Panc1 (cell line): ENCODE measurements at regions not wholly inside any gene's neighbourhood (a gene's known extent, or its start where the extent isn't known, plus 50 kb on each side); places are given as distances from the start of the nearest gene placed in this dataset.

Experiments used
- POLR2AphosphoS5 ChIP-seq: IDR thresholded peaks from 2 replicates; pipeline ENCODE4 v1.6.1; 2012; ENCODE audit warnings: mild to moderate bottlenecking, low read depth, low read length, moderate library complexity
- TF ChIP-seq, protein P1 (sequence below): fragments of 450-650 bp; IDR thresholded peaks from 2 replicates; pipeline ENCODE4 v1.5.1; 2017; ENCODE audit warnings: mild to moderate bottlenecking

DNA sequence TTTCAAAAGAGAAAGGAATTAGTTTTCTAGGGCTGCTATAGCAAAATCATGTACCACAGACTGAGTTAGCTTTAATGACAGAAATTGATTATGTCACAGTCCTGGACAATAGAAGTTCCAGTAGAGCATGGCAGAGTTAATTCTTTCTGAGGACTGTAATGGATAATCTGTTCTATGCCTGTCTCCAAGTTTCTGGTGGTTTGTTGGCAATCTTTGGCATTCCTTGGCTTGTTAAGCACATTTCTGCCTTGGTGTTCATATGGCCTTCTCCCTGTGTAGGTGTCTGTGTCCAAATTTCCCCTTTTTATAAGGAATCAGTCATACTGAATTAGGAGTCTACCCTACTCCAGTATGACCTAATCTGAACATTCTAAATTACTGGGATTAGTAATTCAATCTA lies 336.1 kb upstream of the PABPC4L start:
- TF ChIP-seq, protein P1, sequence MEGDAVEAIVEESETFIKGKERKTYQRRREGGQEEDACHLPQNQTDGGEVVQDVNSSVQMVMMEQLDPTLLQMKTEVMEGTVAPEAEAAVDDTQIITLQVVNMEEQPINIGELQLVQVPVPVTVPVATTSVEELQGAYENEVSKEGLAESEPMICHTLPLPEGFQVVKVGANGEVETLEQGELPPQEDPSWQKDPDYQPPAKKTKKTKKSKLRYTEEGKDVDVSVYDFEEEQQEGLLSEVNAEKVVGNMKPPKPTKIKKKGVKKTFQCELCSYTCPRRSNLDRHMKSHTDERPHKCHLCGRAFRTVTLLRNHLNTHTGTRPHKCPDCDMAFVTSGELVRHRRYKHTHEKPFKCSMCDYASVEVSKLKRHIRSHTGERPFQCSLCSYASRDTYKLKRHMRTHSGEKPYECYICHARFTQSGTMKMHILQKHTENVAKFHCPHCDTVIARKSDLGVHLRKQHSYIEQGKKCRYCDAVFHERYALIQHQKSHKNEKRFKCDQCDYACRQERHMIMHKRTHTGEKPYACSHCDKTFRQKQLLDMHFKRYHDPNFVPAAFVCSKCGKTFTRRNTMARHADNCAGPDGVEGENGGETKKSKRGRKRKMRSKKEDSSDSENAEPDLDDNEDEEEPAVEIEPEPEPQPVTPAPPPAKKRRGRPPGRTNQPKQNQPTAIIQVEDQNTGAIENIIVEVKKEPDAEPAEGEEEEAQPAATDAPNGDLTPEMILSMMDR, result no peak
- TF ChIP-seq POLR2AphosphoS5, result no peak
